Astrocyte (in vitro differentiated cells and primary cell): ENCODE measurements at regions not wholly inside any gene's neighbourhood (a gene's known extent, or its start where the extent isn't known, plus 50 kb on each side); places are given as distances from the start of the nearest gene placed in this dataset.
A peak's percentile ranks its signal among the peaks of the same experiment; 100 is the strongest.

Source experiments
- DNase-seq: peaks from one replicate; pipeline ENCODE4 v3.0.0-alpha.2; 2010; ENCODE audit warnings: low read depth
- FAIRE-seq: peaks from 2 replicates; lab custom pipeline; 2011; peaks lifted over from hg19 to GRCh38; lab: Jason Lieb, UNC
- H2AFZ ChIP-seq: 2 replicates; pipeline ENCODE4 v1.6.0; 2012; ENCODE audit warnings: low read depth, low read length, inconsistent platforms
- H3K27ac ChIP-seq: 2 replicates; pipeline ENCODE4 v1.5.1; 2011; ENCODE audit warnings: low read depth, low read length, inconsistent platforms
- H3K27me3 ChIP-seq: 2 replicates; pipeline ENCODE4 v1.6.0; 2011; ENCODE audit warnings: low read length, inconsistent platforms; ENCODE audit not compliant: insufficient read depth
- H3K36me3 ChIP-seq: 2 replicates; pipeline ENCODE4 v1.5.1; 2011; ENCODE audit warnings: low read length, inconsistent platforms; ENCODE audit not compliant: insufficient read depth
- H3K4me1 ChIP-seq: 2 replicates; pipeline ENCODE4 v1.5.1; 2011; ENCODE audit warnings: low read length, inconsistent platforms; ENCODE audit not compliant: insufficient read depth
- H3K4me2 ChIP-seq: 2 replicates; pipeline ENCODE4 v1.6.0; 2012; ENCODE audit warnings: low read length, inconsistent platforms
- H3K4me3 ChIP-seq: 2 replicates; pipeline ENCODE4 v1.5.1; 2011; ENCODE audit warnings: low read depth, mild to moderate bottlenecking, low read length, inconsistent platforms; ENCODE audit not compliant: insufficient read depth
- H3K79me2 ChIP-seq: 2 replicates; pipeline ENCODE4 v1.6.0; 2012; ENCODE audit warnings: mild to moderate bottlenecking, low read length, inconsistent platforms; ENCODE audit not compliant: insufficient read depth
- H3K9ac ChIP-seq: 2 replicates; pipeline ENCODE4 v1.6.0; 2012; ENCODE audit warnings: mild to moderate bottlenecking, low read length, inconsistent platforms
- H3K9me3 ChIP-seq: 2 replicates; pipeline ENCODE4 v1.5.1; 2012; ENCODE audit warnings: low read depth, mild to moderate bottlenecking, low read length, inconsistent platforms; ENCODE audit not compliant: insufficient read depth
- H4K20me1 ChIP-seq: 2 replicates; pipeline ENCODE4 v1.6.0; 2012; ENCODE audit warnings: low read length, inconsistent platforms; ENCODE audit not compliant: insufficient read depth
- H3K27ac Mint-ChIP-seq: one replicate; pipeline ENCODE4 v1.8.0; 2021; ENCODE audit warnings: mild to moderate bottlenecking, mixed read lengths; ENCODE audit not compliant: unreplicated experiment
- H3K27me3 Mint-ChIP-seq: one replicate; pipeline ENCODE4 v1.8.0; 2021; ENCODE audit warnings: low read depth, mixed read lengths; ENCODE audit not compliant: unreplicated experiment
- H3K36me3 Mint-ChIP-seq: one replicate; pipeline ENCODE4 v1.8.0; 2021; ENCODE audit warnings: low read depth, mixed read lengths; ENCODE audit not compliant: unreplicated experiment
- H3K4me1 Mint-ChIP-seq: one replicate; pipeline ENCODE4 v1.8.0; 2021; ENCODE audit warnings: low read depth, mixed read lengths; ENCODE audit not compliant: unreplicated experiment
- H3K4me3 Mint-ChIP-seq: one replicate; pipeline ENCODE4 v1.8.0; 2021; ENCODE audit warnings: mild to moderate bottlenecking, moderate library complexity, mixed read lengths; ENCODE audit not compliant: unreplicated experiment
- H3K9me3 Mint-ChIP-seq: one replicate; pipeline ENCODE4 v1.8.0; 2021; ENCODE audit warnings: mild to moderate bottlenecking, mixed read lengths; ENCODE audit not compliant: unreplicated experiment
- CTCF ChIP-seq: IDR thresholded peaks from 2 replicates; pipeline ENCODE4 v1.5.1; 2011; ENCODE audit warnings: low read depth, mild to moderate bottlenecking, inconsistent platforms, low read length, moderate library complexity; ENCODE audit not compliant: insufficient read depth
- EZH2 ChIP-seq: IDR thresholded peaks from 2 replicates; pipeline ENCODE4 v1.6.1; 2012; ENCODE audit warnings: mild to moderate bottlenecking, low read length, inconsistent platforms; ENCODE audit not compliant: insufficient read depth

GRCh38 chr6:169335301-169335700 lies 81.7 kb upstream of the THBS2 start:
- no peaks in the 10 kb centered on the region for H3K36me3 Mint-ChIP-seq
- peaks cover 4% of the 10 kb centered on the region for H3K27me3 Mint-ChIP-seq
- H3K79me2 ChIP-seq = no peaks in the 10 kb centered on the region
- H3K4me1 Mint-ChIP-seq = peaks cover 3% of the 10 kb centered on the region
- H3K4me1 ChIP-seq = no peaks in the 10 kb centered on the region
- H3K9me3 ChIP-seq = peaks cover 2% of the 10 kb centered on the region
- no peak overlapping the region for H3K27ac Mint-ChIP-seq
- peaks cover 5% of the 10 kb centered on the region for H3K27me3 ChIP-seq
- no peak overlapping the region for H3K27ac ChIP-seq
- no peaks in the 10 kb centered on the region for H3K9me3 Mint-ChIP-seq
- DNase-seq (no peak), FAIRE-seq (no peak)
- no peaks in the 10 kb centered on the region for H4K20me1 ChIP-seq
- H3K4me2 ChIP-seq = no peak overlapping the region
- H2AFZ ChIP-seq = no peak overlapping the region
- no peak overlapping the region for H3K4me3 ChIP-seq
- no peaks in the 10 kb centered on the region for H3K36me3 ChIP-seq
- no peak overlapping the region for H3K4me3 Mint-ChIP-seq
- TF ChIP-seq EZH2 (no peak), CTCF (no peak)
- H3K9ac ChIP-seq = no peak overlapping the region

- Mint-ChIP-seq H3K27ac (no peak overlapping the region), H3K27me3 (peaks cover 2% of the 10 kb centered on the region), H3K9me3 (no peaks in the 10 kb centered on the region), H3K4me1 (peaks cover 5% of the 10 kb centered on the region), H3K36me3 (no peaks in the 10 kb centered on the region), H3K4me3 (no peak overlapping the region)
- no peak for DNase-seq
- FAIRE-seq = no peak
- TF ChIP-seq EZH2 (no peak), CTCF (no peak)
- no peaks in the 10 kb centered on the region for H3K79me2 ChIP-seq
- no peaks in the 10 kb centered on the region for H4K20me1 ChIP-seq
- no peak overlapping the region for H2AFZ ChIP-seq
- no peaks in the 10 kb centered on the region for H3K36me3 ChIP-seq
- peaks cover 5% of the 10 kb centered on the region for H3K27me3 ChIP-seq
- H3K27ac ChIP-seq = no peak overlapping the region
- H3K4me3 ChIP-seq = no peak overlapping the region
- peaks cover 2% of the 10 kb centered on the region for H3K9me3 ChIP-seq
- no peaks in the 10 kb centered on the region for H3K4me1 ChIP-seq
- no peak overlapping the region for H3K4me2 ChIP-seq
- no peak overlapping the region for H3K9ac ChIP-seq
Measured at GRCh38 chr6:169332250-169332649, 78.6 kb upstream of the THBS2 start.

GRCh38 chr6:169328112-169328801 lies 74.6 kb upstream of the THBS2 start:
- Mint-ChIP-seq H3K27me3 (peaks cover 2% of the 10 kb centered on the region), H3K4me1 (peaks cover 12% of the 10 kb centered on the region)
- FAIRE-seq = peak; percentile 29

More at GRCh38 chr6:169328112-169328801, 74.6 kb upstream of the THBS2 start:
- Histone ChIP-seq H3K4me3 (no peak overlapping the region), H3K9me3 (peaks cover 2% of the 10 kb centered on the region), H3K27ac (no peak overlapping the region), H3K27me3 (peaks cover 5% of the 10 kb centered on the region), H3K4me2 (no peak overlapping the region), H4K20me1 (no peaks in the 10 kb centered on the region), H3K9ac (no peak overlapping the region), H3K79me2 (no peaks in the 10 kb centered on the region), H3K36me3 (no peaks in the 10 kb centered on the region), H2AFZ (no peak overlapping the region), H3K4me1 (no peaks in the 10 kb centered on the region)
- Mint-ChIP-seq H3K4me3 (no peak overlapping the region), H3K36me3 (no peaks in the 10 kb centered on the region), H3K9me3 (peaks cover 7% of the 10 kb centered on the region), H3K27ac (no peak overlapping the region)
- peak; percentile 78 for DNase-seq
- TF ChIP-seq CTCF (no peak), EZH2 (no peak)
